ENCODE measurements at regions not wholly inside any gene's neighbourhood (a gene's known extent, or its start where the extent isn't known, plus 50 kb on each side); places are given as distances from the start of the nearest gene placed in this dataset.

GRCh38 chr6:3509336-3509735 is 52.5 kb upstream of the SLC22A23 start:
- TF ChIP-seq EZH2phosphoT487 (IDR thresholded peaks at IDR 0.05; ENCODE audit: borderline replicate concordance): no peak
- TF ChIP-seq CTCF (conservative IDR thresholded peaks at IDR 0.05; ENCODE audit: low read length): no peak
